ENCODE measurements at regions not wholly inside any gene's neighbourhood (a gene's known extent, or its start where the extent isn't known, plus 50 kb on each side); places are given as distances from the start of the nearest gene placed in this dataset.

DNA sequence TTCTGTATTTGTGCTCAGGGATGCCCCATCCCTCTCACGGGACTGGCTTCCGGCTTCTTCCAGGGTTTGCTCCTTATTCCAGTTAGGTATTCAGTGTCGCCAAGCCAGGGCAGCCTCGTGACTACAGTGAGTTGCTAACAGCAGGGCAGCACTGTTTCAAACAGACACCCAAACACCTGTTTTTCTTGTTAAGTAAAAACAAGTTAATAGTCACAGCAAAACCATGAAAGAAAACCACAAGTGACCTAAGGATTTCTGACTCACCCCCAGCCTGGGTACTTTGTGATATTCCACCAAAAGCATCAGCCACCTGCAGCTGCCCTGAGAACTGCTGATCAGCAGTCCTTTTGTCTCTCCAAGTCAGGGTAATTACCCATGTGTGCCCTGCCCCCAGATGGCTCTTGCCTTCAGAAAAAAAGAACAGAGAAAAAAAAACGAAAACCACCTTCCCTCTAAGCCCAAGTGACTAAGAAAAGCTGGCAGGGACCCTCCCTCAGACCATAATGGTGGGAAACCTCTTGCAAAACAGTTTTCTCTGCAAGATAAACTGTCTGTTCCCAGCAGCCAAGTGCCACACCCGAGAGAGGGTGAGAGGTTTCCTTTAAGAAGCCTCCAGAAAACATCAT lies 178.2 kb downstream of the ANAPC1 start (continued):
- TF ChIP-seq, protein P1, sequence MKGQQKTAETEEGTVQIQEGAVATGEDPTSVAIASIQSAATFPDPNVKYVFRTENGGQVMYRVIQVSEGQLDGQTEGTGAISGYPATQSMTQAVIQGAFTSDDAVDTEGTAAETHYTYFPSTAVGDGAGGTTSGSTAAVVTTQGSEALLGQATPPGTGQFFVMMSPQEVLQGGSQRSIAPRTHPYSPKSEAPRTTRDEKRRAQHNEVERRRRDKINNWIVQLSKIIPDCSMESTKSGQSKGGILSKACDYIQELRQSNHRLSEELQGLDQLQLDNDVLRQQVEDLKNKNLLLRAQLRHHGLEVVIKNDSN (IDR thresholded peaks at IDR 0.05; ENCODE audit: borderline replicate concordance, low read depth) = peak; percentile 22; the same call in 1 of the 2 replicates
- TF ChIP-seq FOXM1 (IDR thresholded peaks at IDR 0.05; ENCODE audit: low read depth) (no peak), GABPA (IDR thresholded peaks at IDR 0.05; ENCODE audit: low read depth) (no peak), TEAD4 (IDR thresholded peaks at IDR 0.05; ENCODE audit: borderline replicate concordance, insufficient read depth) (0 out of 2 replicates have a peak, but pooled peaks have one; percentile 72), POLR2AphosphoS5 (IDR thresholded peaks at IDR 0.05; ENCODE audit: low read depth, low read length) (peak; percentile 69; the same call in 1 of the 2 replicates), TCF12 (IDR thresholded peaks at IDR 0.05) (peak; percentile 98), FOSL2 (IDR thresholded peaks at IDR 0.05; ENCODE audit: borderline replicate concordance, low read depth) (peak; percentile 86), GATA2 (CRISPR knock-in tag; IDR thresholded peaks at IDR 0.05) (no peak), RAD21 (IDR thresholded peaks at IDR 0.05; ENCODE audit: low read length) (no peak), MEF2A (IDR thresholded peaks at IDR 0.05; ENCODE audit: borderline replicate concordance, low read depth) (no peak)
- TF ChIP-seq, protein P2, sequence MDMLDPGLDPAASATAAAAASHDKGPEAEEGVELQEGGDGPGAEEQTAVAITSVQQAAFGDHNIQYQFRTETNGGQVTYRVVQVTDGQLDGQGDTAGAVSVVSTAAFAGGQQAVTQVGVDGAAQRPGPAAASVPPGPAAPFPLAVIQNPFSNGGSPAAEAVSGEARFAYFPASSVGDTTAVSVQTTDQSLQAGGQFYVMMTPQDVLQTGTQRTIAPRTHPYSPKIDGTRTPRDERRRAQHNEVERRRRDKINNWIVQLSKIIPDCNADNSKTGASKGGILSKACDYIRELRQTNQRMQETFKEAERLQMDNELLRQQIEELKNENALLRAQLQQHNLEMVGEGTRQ (IDR thresholded peaks at IDR 0.05; ENCODE audit: borderline replicate concordance, low read depth, low read length) = no peak

DNA sequence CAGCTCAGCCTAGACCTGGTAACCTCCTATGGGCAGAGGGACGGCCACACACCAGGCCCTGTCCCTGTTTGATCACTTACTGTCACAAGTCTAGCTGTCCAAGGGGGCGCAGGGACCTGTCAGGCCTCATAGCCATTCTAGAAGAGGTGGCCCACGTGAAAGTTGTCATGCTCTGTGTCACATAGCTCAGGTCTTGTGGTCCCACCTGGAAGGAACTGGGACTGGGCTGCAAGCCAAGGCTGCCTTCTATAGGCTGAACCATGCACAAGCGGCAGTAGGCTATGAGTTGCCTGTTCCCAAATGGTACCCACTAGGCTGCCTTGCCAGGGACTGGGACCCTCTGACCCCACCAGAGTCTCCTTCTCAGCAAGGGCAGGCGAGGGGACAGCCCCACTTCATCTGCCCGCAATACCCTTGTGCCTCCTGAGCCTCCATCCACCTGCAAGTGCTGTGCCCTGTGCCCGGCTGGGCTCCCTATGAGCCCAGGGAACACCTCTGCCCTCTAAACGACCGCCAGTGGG lies 177.5 kb downstream of the ANAPC1 start:
- WGBS (ENCODE audit: low lambda C conversion rate) = 94% methylated on average over 7 of the region's 9 CpGs
- no peak overlapping the region for H3K4me2 ChIP-seq
- no peak for DNase-seq

More for the DNA sequence above, 177.5 kb downstream of the ANAPC1 start:
- TF ChIP-seq, protein P3, sequence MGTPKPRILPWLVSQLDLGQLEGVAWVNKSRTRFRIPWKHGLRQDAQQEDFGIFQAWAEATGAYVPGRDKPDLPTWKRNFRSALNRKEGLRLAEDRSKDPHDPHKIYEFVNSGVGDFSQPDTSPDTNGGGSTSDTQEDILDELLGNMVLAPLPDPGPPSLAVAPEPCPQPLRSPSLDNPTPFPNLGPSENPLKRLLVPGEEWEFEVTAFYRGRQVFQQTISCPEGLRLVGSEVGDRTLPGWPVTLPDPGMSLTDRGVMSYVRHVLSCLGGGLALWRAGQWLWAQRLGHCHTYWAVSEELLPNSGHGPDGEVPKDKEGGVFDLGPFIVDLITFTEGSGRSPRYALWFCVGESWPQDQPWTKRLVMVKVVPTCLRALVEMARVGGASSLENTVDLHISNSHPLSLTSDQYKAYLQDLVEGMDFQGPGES (IDR thresholded peaks at IDR 0.05; ENCODE audit: low read depth, low read length) = no peak
- TF ChIP-seq, protein P4, sequence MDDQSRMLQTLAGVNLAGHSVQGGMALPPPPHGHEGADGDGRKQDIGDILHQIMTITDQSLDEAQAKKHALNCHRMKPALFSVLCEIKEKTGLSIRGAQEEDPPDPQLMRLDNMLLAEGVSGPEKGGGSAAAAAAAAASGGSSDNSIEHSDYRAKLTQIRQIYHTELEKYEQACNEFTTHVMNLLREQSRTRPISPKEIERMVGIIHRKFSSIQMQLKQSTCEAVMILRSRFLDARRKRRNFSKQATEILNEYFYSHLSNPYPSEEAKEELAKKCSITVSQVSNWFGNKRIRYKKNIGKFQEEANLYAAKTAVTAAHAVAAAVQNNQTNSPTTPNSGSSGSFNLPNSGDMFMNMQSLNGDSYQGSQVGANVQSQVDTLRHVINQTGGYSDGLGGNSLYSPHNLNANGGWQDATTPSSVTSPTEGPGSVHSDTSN (IDR thresholded peaks at IDR 0.05) = no peak
- TF ChIP-seq, protein P1 (IDR thresholded peaks at IDR 0.05; ENCODE audit: borderline replicate concordance, low read depth) = no peak
- TF ChIP-seq MXI1 (IDR thresholded peaks at IDR 0.05; ENCODE audit: low read depth, low read length) = no peak
- TF ChIP-seq FOXJ3 (CRISPR knock-in tag; IDR thresholded peaks at IDR 0.05) = no peak
- TF ChIP-seq, protein P5, sequence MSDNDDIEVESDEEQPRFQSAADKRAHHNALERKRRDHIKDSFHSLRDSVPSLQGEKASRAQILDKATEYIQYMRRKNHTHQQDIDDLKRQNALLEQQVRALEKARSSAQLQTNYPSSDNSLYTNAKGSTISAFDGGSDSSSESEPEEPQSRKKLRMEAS (IDR thresholded peaks at IDR 0.05; ENCODE audit: low read depth) = no peak
- no peak for TF ChIP-seq FOXM1 (IDR thresholded peaks at IDR 0.05; ENCODE audit: low read depth)
- no peak for TF ChIP-seq CHD2 (IDR thresholded peaks at IDR 0.05; ENCODE audit: low read length, partially characterized antibody)
- no peak for TF ChIP-seq RAD21 (IDR thresholded peaks at IDR 0.05; ENCODE audit: low read length)
- TF ChIP-seq POLR2AphosphoS5 (IDR thresholded peaks at IDR 0.05; ENCODE audit: low read depth, low read length) = no peak
- Histone ChIP-seq H3K4me1 (ENCODE audit: control insufficient read depth in 1 of 2, insufficient read depth in 2 of 2, low read depth in 1 of 2, low read length in 1 of 2) (peaks cover 14 to 29% of the 10 kb centered on the region in 2 experiments; a peak in 3 of 4 replicates), H3K27ac (ENCODE audit: low read depth in 2 of 2, low read length in 1 of 2) (no peak overlapping the region), H3K27me3 (ENCODE audit: insufficient read depth) (no peaks in the 10 kb centered on the region), H4K20me1 (ENCODE audit: insufficient read depth) (no peaks in the 10 kb centered on the region; the same call in 1 of the 2 replicates), H3K79me2 (ENCODE audit: insufficient read depth) (no peaks in the 10 kb centered on the region), H3K9me2 (no peaks in the 10 kb centered on the region), H3F3A (replicated peaks; ENCODE audit: insufficient read depth) (no peaks in the 10 kb centered on the region), H3K4me3 (ENCODE audit: low read depth in 2 of 2, low read length in 1 of 2) (no peak overlapping the region), H3K36me3 (replicated peaks in 1 of 2; ENCODE audit: control insufficient read depth in 1 of 2, insufficient read depth in 2 of 2, low read length in 1 of 2) (no peaks in the 10 kb centered on the region), H3K9ac (no peak overlapping the region), H2AFZ (ENCODE audit: low read depth) (no peak overlapping the region), H3K9me3 (no peaks in the 10 kb centered on the region)
- ChIA-PET POLR2A (interaction anchor here (0.6 kb wide), 1 partner anchor 14 kb away, joined by 4 read pairs; no protein-coding TSS in a partner anchor), CTCF (no interaction called here)
